ENCODE measurements at regions not wholly inside any gene's neighbourhood (a gene's known extent, or its start where the extent isn't known, plus 50 kb on each side); places are given as distances from the start of the nearest gene placed in this dataset.

DNA sequence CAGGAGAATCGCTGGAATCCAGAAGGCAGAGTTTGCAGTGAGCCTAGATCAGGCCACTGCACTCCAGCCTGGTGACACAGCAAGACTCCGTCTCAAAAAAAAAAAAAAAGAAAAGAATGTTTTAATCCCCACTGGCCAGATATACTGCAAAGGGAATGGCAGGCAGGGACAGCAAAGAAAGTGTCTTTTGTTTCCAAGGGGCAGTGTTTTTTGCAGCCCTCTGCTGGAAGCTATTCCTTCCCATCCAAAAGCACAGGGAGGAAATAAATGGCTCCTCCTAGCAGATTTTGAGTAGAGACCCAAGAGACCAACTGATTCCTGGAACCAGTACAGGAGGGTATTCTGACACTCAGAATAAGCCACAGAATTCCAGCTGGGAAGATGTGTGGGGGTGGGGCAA lies 112.5 kb upstream of the STMND1 start:
- Histone ChIP-seq H3K4me2 (ENCODE audit: insufficient read depth, low read length) (no peak overlapping the region), H3K4me3 (ENCODE audit: low read depth in 1 of 2, low read length in 2 of 2) (no peak overlapping the region), H3K9ac (ENCODE audit: low read depth, low read length) (no peak overlapping the region), H4K20me1 (ENCODE audit: insufficient read depth, low read length) (no peaks in the 10 kb centered on the region), H3K4me1 (ENCODE audit: insufficient read depth, low read length) (no peaks in the 10 kb centered on the region), H2AFZ (ENCODE audit: low read depth, low read length) (no peak overlapping the region), H3K9me3 (ENCODE audit: insufficient read depth, low read length, severe bottlenecking) (peaks cover 3% of the 10 kb centered on the region), H3K27ac (ENCODE audit: low read length) (no peak overlapping the region), H3K36me3 (ENCODE audit: insufficient read depth, low read length) (no peaks in the 10 kb centered on the region), H3K27me3 (ENCODE audit: insufficient read depth, low read length, poor library complexity) (no peaks in the 10 kb centered on the region), H3K79me2 (ENCODE audit: insufficient read depth, low read length) (no peaks in the 10 kb centered on the region)
- TF ChIP-seq EZH2 (IDR thresholded peaks at IDR 0.05; ENCODE audit: borderline replicate concordance, low read depth, low read length, severe bottlenecking) = no peak
- TF ChIP-seq, protein P1, sequence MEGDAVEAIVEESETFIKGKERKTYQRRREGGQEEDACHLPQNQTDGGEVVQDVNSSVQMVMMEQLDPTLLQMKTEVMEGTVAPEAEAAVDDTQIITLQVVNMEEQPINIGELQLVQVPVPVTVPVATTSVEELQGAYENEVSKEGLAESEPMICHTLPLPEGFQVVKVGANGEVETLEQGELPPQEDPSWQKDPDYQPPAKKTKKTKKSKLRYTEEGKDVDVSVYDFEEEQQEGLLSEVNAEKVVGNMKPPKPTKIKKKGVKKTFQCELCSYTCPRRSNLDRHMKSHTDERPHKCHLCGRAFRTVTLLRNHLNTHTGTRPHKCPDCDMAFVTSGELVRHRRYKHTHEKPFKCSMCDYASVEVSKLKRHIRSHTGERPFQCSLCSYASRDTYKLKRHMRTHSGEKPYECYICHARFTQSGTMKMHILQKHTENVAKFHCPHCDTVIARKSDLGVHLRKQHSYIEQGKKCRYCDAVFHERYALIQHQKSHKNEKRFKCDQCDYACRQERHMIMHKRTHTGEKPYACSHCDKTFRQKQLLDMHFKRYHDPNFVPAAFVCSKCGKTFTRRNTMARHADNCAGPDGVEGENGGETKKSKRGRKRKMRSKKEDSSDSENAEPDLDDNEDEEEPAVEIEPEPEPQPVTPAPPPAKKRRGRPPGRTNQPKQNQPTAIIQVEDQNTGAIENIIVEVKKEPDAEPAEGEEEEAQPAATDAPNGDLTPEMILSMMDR (IDR thresholded peaks at IDR 0.05; ENCODE audit: borderline replicate concordance, extremely low read depth, low read length, poor library complexity, severe bottlenecking) = no peak
- no peak for DNase-seq
- no peak for ATAC-seq (ENCODE audit: insufficient read depth, low read depth)

DNA sequence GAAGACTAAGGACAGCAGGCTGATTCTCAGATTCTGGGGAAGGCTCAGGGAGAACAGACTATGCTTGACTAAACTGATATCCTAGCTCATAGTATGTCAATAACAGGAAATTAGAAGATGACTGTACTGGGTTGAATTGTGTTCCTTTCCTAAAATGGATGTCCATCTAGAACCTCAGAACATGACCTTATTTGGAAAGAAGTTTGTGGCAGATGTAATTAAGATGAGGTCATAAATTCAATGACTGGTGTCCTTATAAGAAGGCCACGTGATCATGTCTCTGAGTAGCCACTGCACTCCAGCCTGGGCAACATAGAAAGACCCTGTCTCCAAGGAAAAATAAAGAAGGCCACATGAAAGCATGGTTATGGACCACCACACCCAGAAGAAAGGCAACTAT lies 113.9 kb upstream of the STMND1 start:
- Histone ChIP-seq H2AFZ (ENCODE audit: low read depth, low read length) (no peak overlapping the region), H3K79me2 (ENCODE audit: insufficient read depth, low read length) (no peaks in the 10 kb centered on the region), H4K20me1 (ENCODE audit: insufficient read depth, low read length) (no peaks in the 10 kb centered on the region), H3K4me2 (ENCODE audit: insufficient read depth, low read length) (no peak overlapping the region), H3K4me3 (ENCODE audit: low read depth in 1 of 2, low read length in 2 of 2) (no peak overlapping the region), H3K27ac (ENCODE audit: low read length) (no peak overlapping the region), H3K9ac (ENCODE audit: low read depth, low read length) (no peak overlapping the region), H3K36me3 (ENCODE audit: insufficient read depth, low read length) (no peaks in the 10 kb centered on the region), H3K9me3 (ENCODE audit: insufficient read depth, low read length, severe bottlenecking) (peaks cover 3% of the 10 kb centered on the region), H3K4me1 (ENCODE audit: insufficient read depth, low read length) (no peaks in the 10 kb centered on the region), H3K27me3 (ENCODE audit: insufficient read depth, low read length, poor library complexity) (no peaks in the 10 kb centered on the region)
- ATAC-seq (ENCODE audit: insufficient read depth, low read depth) (no peak), DNase-seq (no peak)
- TF ChIP-seq, protein P1 (IDR thresholded peaks at IDR 0.05; ENCODE audit: borderline replicate concordance, extremely low read depth, low read length, poor library complexity, severe bottlenecking) = no peak
- no peak for TF ChIP-seq EZH2 (IDR thresholded peaks at IDR 0.05; ENCODE audit: borderline replicate concordance, low read depth, low read length, severe bottlenecking)

DNA sequence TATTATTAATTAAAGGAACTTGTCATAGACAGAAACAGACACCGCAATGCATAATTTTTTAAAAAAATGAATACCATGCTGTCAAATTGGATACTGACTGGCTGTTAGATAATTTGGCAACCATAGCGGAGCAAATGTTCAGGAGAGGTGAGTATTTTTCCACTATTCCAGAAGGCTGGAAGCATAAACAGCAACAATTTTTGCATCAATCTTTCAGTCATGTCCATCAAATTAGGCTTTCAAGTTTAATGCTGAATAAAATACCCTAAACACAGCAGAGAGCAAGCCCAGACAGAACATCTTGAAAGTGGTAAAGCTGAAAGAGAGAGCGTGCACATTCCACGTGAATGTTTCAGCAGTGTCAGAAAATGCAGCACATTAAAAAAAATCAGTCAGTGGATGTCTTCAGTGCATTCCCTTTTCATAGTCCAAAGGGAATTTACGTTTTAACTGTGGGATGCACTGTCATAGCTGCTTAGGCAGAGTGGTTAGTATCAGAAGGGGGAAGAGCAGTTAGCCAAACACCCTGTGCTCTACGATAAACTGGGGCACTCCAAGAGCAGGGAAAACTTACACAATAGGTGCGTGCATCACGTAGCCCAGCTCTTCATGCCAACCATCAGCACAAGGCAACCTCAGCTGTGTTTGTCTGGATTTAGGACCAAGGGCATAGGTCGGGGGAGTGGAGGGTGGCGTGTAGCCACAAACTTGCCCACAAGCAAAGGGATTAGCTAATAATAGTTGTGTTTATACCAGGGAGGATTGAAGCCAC lies 116.2 kb upstream of the STMND1 start:
- Histone ChIP-seq H3K9me3 (ENCODE audit: insufficient read depth, low read length, severe bottlenecking) (peaks cover 3% of the 10 kb centered on the region), H3K79me2 (ENCODE audit: insufficient read depth, low read length) (no peaks in the 10 kb centered on the region), H3K27me3 (ENCODE audit: insufficient read depth, low read length, poor library complexity) (no peaks in the 10 kb centered on the region), H3K4me2 (ENCODE audit: insufficient read depth, low read length) (no peak overlapping the region), H3K36me3 (ENCODE audit: insufficient read depth, low read length) (no peaks in the 10 kb centered on the region), H3K4me1 (ENCODE audit: insufficient read depth, low read length) (no peaks in the 10 kb centered on the region), H2AFZ (ENCODE audit: low read depth, low read length) (no peak overlapping the region), H3K27ac (ENCODE audit: low read length) (no peak overlapping the region), H3K4me3 (ENCODE audit: low read depth in 1 of 2, low read length in 2 of 2) (no peak overlapping the region), H4K20me1 (ENCODE audit: insufficient read depth, low read length) (no peaks in the 10 kb centered on the region), H3K9ac (ENCODE audit: low read depth, low read length) (no peak overlapping the region)
- DNase-seq (no peak), ATAC-seq (ENCODE audit: insufficient read depth, low read depth) (no peak)
- no peak for TF ChIP-seq EZH2 (IDR thresholded peaks at IDR 0.05; ENCODE audit: borderline replicate concordance, low read depth, low read length, severe bottlenecking)
- TF ChIP-seq, protein P1 (IDR thresholded peaks at IDR 0.05; ENCODE audit: borderline replicate concordance, extremely low read depth, low read length, poor library complexity, severe bottlenecking) = no peak
